ENCODE measurements at regions not wholly inside any gene's neighbourhood (a gene's known extent, or its start where the extent isn't known, plus 50 kb on each side); places are given as distances from the start of the nearest gene placed in this dataset.

- TF ChIP-seq PATZ1 (CRISPR knock-in tag; IDR thresholded peaks at IDR 0.05; ENCODE audit: borderline replicate concordance) (no peak), TCF4 (CRISPR knock-in tag; IDR thresholded peaks at IDR 0.05; ENCODE audit: borderline replicate concordance) (no peak), TOX (CRISPR knock-in tag; IDR thresholded peaks at IDR 0.05; ENCODE audit: borderline replicate concordance) (no peak), ZC3H10 (CRISPR knock-in tag; IDR thresholded peaks at IDR 0.05) (no peak)
- no peak for ATAC-seq
Measured at GRCh38 chr15:97235611-97235985, 724.9 kb upstream of the ARRDC4 start.

DNA sequence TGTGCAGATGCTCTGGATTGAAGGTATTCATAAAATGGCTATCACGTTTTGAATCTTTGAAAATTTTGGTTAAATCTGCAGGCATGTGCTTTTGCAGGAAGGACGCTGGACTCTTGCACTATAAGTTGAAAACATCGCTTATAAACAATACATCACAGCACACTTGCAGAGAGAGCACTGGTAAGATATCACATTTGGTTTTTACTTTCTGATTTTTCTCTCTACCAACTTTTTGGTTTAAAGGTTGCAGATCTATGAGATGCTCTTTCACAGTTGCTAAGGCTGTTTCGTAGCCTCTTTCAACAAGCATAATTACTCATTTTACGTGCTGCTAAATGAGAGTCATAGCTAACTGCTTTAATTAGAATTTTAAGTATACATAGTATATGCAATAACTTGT, 724.4 kb upstream of the ARRDC4 start:
- no peak for ATAC-seq
- TF ChIP-seq TOX (CRISPR knock-in tag; IDR thresholded peaks at IDR 0.05; ENCODE audit: borderline replicate concordance) (no peak), ZFP30 (CRISPR knock-in tag; IDR thresholded peaks at IDR 0.05) (no peak), ESRRG (CRISPR knock-in tag; IDR thresholded peaks at IDR 0.05) (no peak), ARNTL (CRISPR knock-in tag; IDR thresholded peaks at IDR 0.05; ENCODE audit: borderline replicate concordance, low read depth) (no peak), ISL1 (CRISPR knock-in tag; IDR thresholded peaks at IDR 0.05) (no peak), ZNF565 (CRISPR knock-in tag; conservative IDR thresholded peaks at IDR 0.05; ENCODE audit: low read depth) (no peak), POU6F1 (CRISPR knock-in tag; IDR thresholded peaks at IDR 0.05; ENCODE audit: borderline replicate concordance, low read depth) (no peak), PATZ1 (CRISPR knock-in tag; IDR thresholded peaks at IDR 0.05; ENCODE audit: borderline replicate concordance) (no peak), ZNF70 (CRISPR knock-in tag; IDR thresholded peaks at IDR 0.05) (no peak), GLIS3 (CRISPR knock-in tag; IDR thresholded peaks at IDR 0.05) (no peak), ZC3H10 (CRISPR knock-in tag; IDR thresholded peaks at IDR 0.05) (no peak), CSRNP3 (CRISPR knock-in tag; IDR thresholded peaks at IDR 0.05) (no peak), OSR1 (CRISPR knock-in tag; IDR thresholded peaks at IDR 0.05) (no peak), BACH2 (CRISPR knock-in tag; IDR thresholded peaks at IDR 0.05; ENCODE audit: borderline replicate concordance) (no peak), RARB (CRISPR knock-in tag; IDR thresholded peaks at IDR 0.05) (no peak), PPARA (CRISPR knock-in tag; IDR thresholded peaks at IDR 0.05; ENCODE audit: borderline replicate concordance) (no peak), ZFP3 (CRISPR knock-in tag; IDR thresholded peaks at IDR 0.05) (no peak)
- TF ChIP-seq, protein P1, sequence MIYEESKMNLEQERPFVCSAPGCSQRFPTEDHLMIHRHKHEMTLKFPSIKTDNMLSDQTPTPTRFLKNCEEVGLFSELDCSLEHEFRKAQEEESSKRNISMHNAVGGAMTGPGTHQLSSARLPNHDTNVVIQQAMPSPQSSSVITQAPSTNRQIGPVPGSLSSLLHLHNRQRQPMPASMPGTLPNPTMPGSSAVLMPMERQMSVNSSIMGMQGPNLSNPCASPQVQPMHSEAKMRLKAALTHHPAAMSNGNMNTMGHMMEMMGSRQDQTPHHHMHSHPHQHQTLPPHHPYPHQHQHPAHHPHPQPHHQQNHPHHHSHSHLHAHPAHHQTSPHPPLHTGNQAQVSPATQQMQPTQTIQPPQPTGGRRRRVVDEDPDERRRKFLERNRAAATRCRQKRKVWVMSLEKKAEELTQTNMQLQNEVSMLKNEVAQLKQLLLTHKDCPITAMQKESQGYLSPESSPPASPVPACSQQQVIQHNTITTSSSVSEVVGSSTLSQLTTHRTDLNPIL (CRISPR knock-in tag; IDR thresholded peaks at IDR 0.05; ENCODE audit: low read depth) = no peak

DNA sequence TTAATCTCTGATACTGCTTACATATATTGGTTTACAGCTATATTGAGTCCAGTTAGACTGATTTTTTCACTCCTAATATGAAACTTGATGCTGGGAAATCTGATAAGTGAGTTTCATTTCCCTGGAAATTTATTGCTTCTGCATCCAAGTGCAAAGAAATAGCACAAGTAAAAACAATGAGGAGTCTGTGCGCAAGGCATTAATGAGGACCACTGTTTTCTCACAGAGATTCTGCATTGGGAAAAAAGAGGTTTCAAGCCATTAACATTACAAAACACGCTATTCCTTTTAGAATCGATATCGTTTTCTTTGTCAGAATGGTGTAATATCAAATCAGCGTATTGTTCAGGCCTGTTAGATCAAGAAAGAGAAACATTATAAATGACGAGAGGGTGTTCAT, 723.3 kb upstream of the ARRDC4 start:
- no peak for ATAC-seq
- no peak for TF ChIP-seq CSDC2 (CRISPR knock-in tag; IDR thresholded peaks at IDR 0.05)
- no peak for TF ChIP-seq ZNF8 (CRISPR knock-in tag; IDR thresholded peaks at IDR 0.05)
- no peak for TF ChIP-seq SNAI2 (CRISPR knock-in tag; IDR thresholded peaks at IDR 0.05)
- TF ChIP-seq ISL1 (CRISPR knock-in tag; IDR thresholded peaks at IDR 0.05) = no peak
- TF ChIP-seq, protein P1 (CRISPR knock-in tag; IDR thresholded peaks at IDR 0.05; ENCODE audit: low read depth) = no peak
- TF ChIP-seq ZC3H10 (CRISPR knock-in tag; IDR thresholded peaks at IDR 0.05) = no peak
- no peak for TF ChIP-seq PPARA (CRISPR knock-in tag; IDR thresholded peaks at IDR 0.05; ENCODE audit: borderline replicate concordance)
- no peak for TF ChIP-seq CSRNP3 (CRISPR knock-in tag; IDR thresholded peaks at IDR 0.05)
- TF ChIP-seq GLIS3 (CRISPR knock-in tag; IDR thresholded peaks at IDR 0.05) = no peak
- no peak for TF ChIP-seq ESRRG (CRISPR knock-in tag; IDR thresholded peaks at IDR 0.05)
- no peak for TF ChIP-seq PATZ1 (CRISPR knock-in tag; IDR thresholded peaks at IDR 0.05; ENCODE audit: borderline replicate concordance)
- TF ChIP-seq ARNTL (CRISPR knock-in tag; IDR thresholded peaks at IDR 0.05; ENCODE audit: borderline replicate concordance, low read depth) = no peak
- TF ChIP-seq OSR1 (CRISPR knock-in tag; IDR thresholded peaks at IDR 0.05) = no peak
- no peak for TF ChIP-seq TCF4 (CRISPR knock-in tag; IDR thresholded peaks at IDR 0.05; ENCODE audit: borderline replicate concordance)
- no peak for TF ChIP-seq RARB (CRISPR knock-in tag; IDR thresholded peaks at IDR 0.05)

Measured in SK-N-SH treated with all-trans-retinoic acid at 6 μM for 48 hours (cell line).